ENCODE measurements at regions not wholly inside any gene's neighbourhood (a gene's known extent, or its start where the extent isn't known, plus 50 kb on each side); places are given as distances from the start of the nearest gene placed in this dataset.

- DNase-seq (ENCODE audit: low read depth), result no peak
These were observed 585.8 kb downstream of the BUD13 start for GRCh38 chr11:116187026-116187425.

- DNase-seq (ENCODE audit: low read depth), result no peak
These were observed 587.2 kb downstream of the BUD13 start for GRCh38 chr11:116185551-116185950.

GRCh38 chr11:116184763-116185162 is 588.0 kb downstream of the BUD13 start:
- DNase-seq (ENCODE audit: low read depth), result no peak

- no peak for DNase-seq (ENCODE audit: low read depth)
These were observed 590.3 kb downstream of the BUD13 start for GRCh38 chr11:116182356-116182966.

- no peak for DNase-seq (ENCODE audit: low read depth)
These were observed 591.8 kb downstream of the BUD13 start for GRCh38 chr11:116180806-116181600.

- no peak for DNase-seq (ENCODE audit: low read depth)
These were observed 593.4 kb downstream of the BUD13 start for GRCh38 chr11:116179401-116179800.

GRCh38 chr11:116177521-116178210 is 595.1 kb downstream of the BUD13 start:
- DNase-seq (ENCODE audit: low read depth), result peak; percentile 20

GRCh38 chr11:116176484-116177005 is 596.2 kb downstream of the BUD13 start:
- no peak for DNase-seq (ENCODE audit: low read depth)

- DNase-seq (ENCODE audit: low read depth), result no peak
These were observed 597.1 kb downstream of the BUD13 start for GRCh38 chr11:116175707-116176106.

- no peak for DNase-seq (ENCODE audit: low read depth)
These were observed 598.6 kb downstream of the BUD13 start for GRCh38 chr11:116173941-116174911.

- DNase-seq (ENCODE audit: low read depth), result no peak
These were observed 599.3 kb downstream of the BUD13 start for GRCh38 chr11:116173506-116173905.

GRCh38 chr11:116172851-116173250 is 599.9 kb downstream of the BUD13 start:
- no peak for DNase-seq (ENCODE audit: low read depth)

GRCh38 chr11:116172156-116172555 is 600.6 kb downstream of the BUD13 start:
- DNase-seq (ENCODE audit: low read depth), result no peak

- no peak for DNase-seq (ENCODE audit: low read depth)
These were observed 601.3 kb downstream of the BUD13 start for GRCh38 chr11:116171271-116172140.

- DNase-seq (ENCODE audit: low read depth), result no peak
These were observed 602.2 kb downstream of the BUD13 start for GRCh38 chr11:116170526-116171120.

- DNase-seq (ENCODE audit: low read depth), result no peak
These were observed 603.0 kb downstream of the BUD13 start for GRCh38 chr11:116169776-116170175.

GRCh38 chr11:116168459-116168787 is 604.4 kb downstream of the BUD13 start:
- no peak for DNase-seq (ENCODE audit: low read depth)

GRCh38 chr11:116167706-116168458 is 604.9 kb downstream of the BUD13 start:
- DNase-seq (ENCODE audit: low read depth), result no peak

Measured in M059J (cell line).